GM12875 (cell line): ENCODE measurements at regions not wholly inside any gene's neighbourhood (a gene's known extent, or its start where the extent isn't known, plus 50 kb on each side); places are given as distances from the start of the nearest gene placed in this dataset.

Source experiments
- H3K4me3 ChIP-seq: one replicate; pipeline ENCODE4 v1.5.1; 2011; ENCODE audit warnings: low read depth, low read length, control low read depth
- CTCF ChIP-seq: IDR thresholded peaks from 2 replicates; pipeline ENCODE4 v1.5.1; 2011; ENCODE audit warnings: low read depth, mild to moderate bottlenecking, control low read depth, inconsistent platforms, low read length, moderate library complexity, borderline replicate concordance; ENCODE audit not compliant: insufficient read depth

DNA sequence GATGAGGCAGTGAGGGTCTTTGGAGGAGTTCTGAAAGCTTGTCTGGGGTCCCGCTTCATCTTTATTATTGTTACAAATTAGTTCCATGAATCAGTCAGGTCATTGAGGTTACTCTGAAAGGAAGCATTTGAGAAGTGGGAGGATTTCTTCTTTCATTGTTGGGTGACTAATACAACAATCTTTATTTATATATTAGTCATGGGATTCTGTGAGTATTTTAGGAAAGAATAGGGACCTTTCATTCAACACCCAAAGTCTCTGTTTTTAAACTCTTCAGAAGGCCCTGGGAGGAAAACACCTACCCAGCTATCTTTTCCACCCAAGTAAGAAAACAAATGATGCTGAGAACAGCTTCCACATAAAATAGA lies 98.3 kb downstream of the SOD2 start:
- TF ChIP-seq CTCF: no peak
- H3K4me3 ChIP-seq: no peak overlapping the region

GRCh38 chr6:159594106-159594749 lies 98.8 kb downstream of the SOD2 start:
- TF ChIP-seq CTCF: no peak

DNA sequence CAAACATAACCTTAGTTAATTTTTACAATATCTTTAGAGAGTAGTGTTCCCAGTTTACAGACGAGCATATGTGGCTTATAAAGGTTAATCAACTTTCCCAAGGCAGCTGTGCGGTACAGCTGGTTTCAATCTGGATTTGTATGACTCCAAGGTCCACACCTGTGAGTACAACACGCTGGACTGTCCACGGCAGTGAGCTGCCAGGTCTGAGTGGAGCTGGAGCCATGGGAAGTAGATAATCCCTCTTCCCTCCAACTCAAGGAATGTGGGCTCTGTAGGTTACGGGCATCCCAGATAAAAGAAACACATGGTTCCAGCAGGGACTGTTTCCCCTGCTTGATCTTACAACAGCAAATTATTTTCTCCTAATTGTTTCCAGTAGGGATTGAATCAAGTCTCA lies 102.2 kb downstream of the SOD2 start:
- no peak for TF ChIP-seq CTCF

More at GRCh38 chr6:159594106-159594749, 98.8 kb downstream of the SOD2 start:
- H3K4me3 ChIP-seq: no peak overlapping the region

GRCh38 chr6:159586684-159587083 lies 106.4 kb downstream of the SOD2 start:
- H3K4me3 ChIP-seq: no peak overlapping the region
- no peak for TF ChIP-seq CTCF

More for the DNA sequence above, 102.2 kb downstream of the SOD2 start:
- H3K4me3 ChIP-seq: no peak overlapping the region

DNA sequence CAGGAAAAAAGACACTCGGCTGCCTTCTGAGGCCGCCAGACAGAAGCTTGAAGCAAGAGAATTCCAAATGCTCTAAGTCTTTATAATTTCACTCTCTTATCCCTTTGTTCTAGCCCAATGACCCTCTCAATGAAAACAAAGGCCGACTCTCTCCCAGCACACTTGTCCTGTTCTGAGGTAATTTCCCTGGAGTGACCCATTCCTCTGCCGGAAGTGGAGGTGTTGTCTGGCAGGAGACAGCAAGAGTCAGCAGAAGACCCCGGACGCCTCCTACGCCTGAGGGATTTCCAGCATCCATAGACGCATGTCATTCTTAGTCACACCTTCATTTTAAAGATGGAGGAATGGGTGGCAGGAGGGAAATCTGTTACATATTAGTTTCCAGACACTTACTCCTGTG lies 110.3 kb downstream of the SOD2 start:
- no peak overlapping the region for H3K4me3 ChIP-seq
- TF ChIP-seq CTCF: no peak

GRCh38 chr6:159578629-159579028 lies 114.4 kb downstream of the SOD2 start:
- no peak overlapping the region for H3K4me3 ChIP-seq
- no peak for TF ChIP-seq CTCF

- no peak overlapping the region for H3K4me3 ChIP-seq
- no peak for TF ChIP-seq CTCF
These were observed 115.5 kb downstream of the SOD2 start for GRCh38 chr6:159577564-159577963.
